ENCODE measurements at regions not wholly inside any gene's neighbourhood (a gene's known extent, or its start where the extent isn't known, plus 50 kb on each side); places are given as distances from the start of the nearest gene placed in this dataset.
"Not testable (repeated sequence)": the region's sequence is repeated elsewhere in the genome, so short reads cannot be mapped to it uniquely, and the experiment has no call there.

GRCh38 chr5:130605234-130605633, 559.8 kb downstream of the HINT1 start:
- DNase-seq (ENCODE audit: low spot score) (no peak), ATAC-seq (no peak)
- Mint-ChIP-seq H3K4me1 (peaks cover 5% of the 10 kb centered on the region), H3K36me3 (no peaks in the 10 kb centered on the region), H3K27me3 (ENCODE audit: low read depth) (no peaks in the 10 kb centered on the region), H3K27ac (no peak overlapping the region), H3K9me3 (peaks cover 5% of the 10 kb centered on the region; the same call in 1 of the 2 replicates), H3K4me3 (no peak overlapping the region)
- CTCF ChIA-PET, result no interaction called here
- TF ChIP-seq ZBTB21 (CRISPR knock-in tag; IDR thresholded peaks at IDR 0.05; ENCODE audit: borderline replicate concordance), result no peak
- TF ChIP-seq STAT6 (CRISPR knock-in tag; conservative IDR thresholded peaks at IDR 0.05; ENCODE audit: low read depth), result no peak
- TF ChIP-seq NFYB (CRISPR knock-in tag; conservative IDR thresholded peaks at IDR 0.05; ENCODE audit: low read depth), result no peak
- TF ChIP-seq TEAD1 (CRISPR knock-in tag; IDR thresholded peaks at IDR 0.05), result no peak
- TF ChIP-seq PRRX2 (CRISPR knock-in tag; IDR thresholded peaks at IDR 0.05), result no peak
- TF ChIP-seq ETV6 (CRISPR knock-in tag; IDR thresholded peaks at IDR 0.05), result no peak
- TF ChIP-seq NFE2L1 (CRISPR knock-in tag; IDR thresholded peaks at IDR 0.05), result no peak
- POLR2A ChIA-PET, result no interaction called here

GRCh38 chr5:130596647-130597046, 568.4 kb downstream of the HINT1 start:
- POLR2A ChIA-PET; H3K4me1 Mint-ChIP-seq; H3K27me3 Mint-ChIP-seq (ENCODE audit: low read depth); CTCF ChIA-PET; DNase-seq (ENCODE audit: low spot score); ATAC-seq; H3K4me3 Mint-ChIP-seq; H3K27ac Mint-ChIP-seq: not testable (repeated sequence)
- Mint-ChIP-seq H3K36me3 (peaks cover 13% of the 10 kb centered on the region), H3K9me3 (peaks cover 40% of the 10 kb centered on the region)
- peak; percentile 92 for TF ChIP-seq HMGA2 (CRISPR knock-in tag; IDR thresholded peaks at IDR 0.05)

- no peak overlapping the region for H3K27ac Mint-ChIP-seq
- POLR2A ChIA-PET, result no interaction called here
- CTCF ChIA-PET, result no interaction called here
- no peaks in the 10 kb centered on the region for H3K36me3 Mint-ChIP-seq
- no peak overlapping the region for H3K4me3 Mint-ChIP-seq
- H3K4me1 Mint-ChIP-seq, result peaks cover 18% of the 10 kb centered on the region
- H3K27me3 Mint-ChIP-seq (ENCODE audit: low read depth), result no peaks in the 10 kb centered on the region
- DNase-seq (ENCODE audit: low spot score) (no peak), ATAC-seq (no peak)
- H3K9me3 Mint-ChIP-seq, result no peaks in the 10 kb centered on the region
- no peak for TF ChIP-seq IRF2 (CRISPR knock-in tag; IDR thresholded peaks at IDR 0.05; ENCODE audit: borderline replicate concordance, low read depth)
- no peak for TF ChIP-seq RORB (CRISPR knock-in tag; IDR thresholded peaks at IDR 0.05)
- TF ChIP-seq MXD4 (CRISPR knock-in tag; IDR thresholded peaks at IDR 0.05; ENCODE audit: borderline replicate concordance), result no peak
- no peak for TF ChIP-seq ETV6 (CRISPR knock-in tag; IDR thresholded peaks at IDR 0.05)
- TF ChIP-seq ZNF281 (CRISPR knock-in tag; IDR thresholded peaks at IDR 0.05), result no peak
- no peak for TF ChIP-seq ATF3 (CRISPR knock-in tag; conservative IDR thresholded peaks at IDR 0.05)
- no peak for TF ChIP-seq PREB (CRISPR knock-in tag; IDR thresholded peaks at IDR 0.05; ENCODE audit: borderline replicate concordance)
- TF ChIP-seq USF2 (CRISPR knock-in tag; IDR thresholded peaks at IDR 0.05), result no peak
- no peak for TF ChIP-seq ZNF219 (CRISPR knock-in tag; IDR thresholded peaks at IDR 0.05; ENCODE audit: borderline replicate concordance)
- no peak for TF ChIP-seq MAX (CRISPR knock-in tag; IDR thresholded peaks at IDR 0.05)
- TF ChIP-seq ATF1 (CRISPR knock-in tag; IDR thresholded peaks at IDR 0.05), result no peak
- no peak for TF ChIP-seq CREB1 (CRISPR knock-in tag; IDR thresholded peaks at IDR 0.05)
- TF ChIP-seq CREM (CRISPR knock-in tag; IDR thresholded peaks at IDR 0.05), result no peak
- TF ChIP-seq FOXP4 (CRISPR knock-in tag; IDR thresholded peaks at IDR 0.05), result no peak
- no peak for TF ChIP-seq ZNF263 (CRISPR knock-in tag; IDR thresholded peaks at IDR 0.05; ENCODE audit: low read depth)
- no peak for TF ChIP-seq ZNF232 (CRISPR knock-in tag; IDR thresholded peaks at IDR 0.05)
Observed at GRCh38 chr5:130580264-130580663, 584.8 kb downstream of the HINT1 start.
